HG03196 (cell line): ENCODE measurements at regions not wholly inside any gene's neighbourhood (a gene's known extent, or its start where the extent isn't known, plus 50 kb on each side); places are given as distances from the start of the nearest gene placed in this dataset.
A peak's percentile ranks its signal among the peaks of the same experiment; 100 is the strongest.

Source experiments
- ATAC-seq: cut with Tn5 transposase; IDR thresholded peaks from one replicate; pipeline ENCODE4 v1.9.1; 2021; ENCODE audit not compliant: unreplicated experiment

GRCh38 chr13:52975969-52976368 lies 52.6 kb upstream of the OLFM4 start:
- ATAC-seq, result no peak

- no peak for ATAC-seq
Measured at GRCh38 chr13:52975161-52975560, 53.5 kb upstream of the OLFM4 start.

GRCh38 chr13:52974711-52975110 lies 53.9 kb upstream of the OLFM4 start:
- ATAC-seq, result no peak

- ATAC-seq, result no peak
Measured at GRCh38 chr13:52969373-52969772, 59.2 kb upstream of the OLFM4 start.

GRCh38 chr13:52968074-52968700 lies 60.4 kb upstream of the OLFM4 start:
- peak; percentile 89 for ATAC-seq

GRCh38 chr13:52961987-52962386 lies 66.6 kb upstream of the OLFM4 start:
- no peak for ATAC-seq

- no peak for ATAC-seq
Measured at GRCh38 chr13:52961256-52961910, 67.2 kb upstream of the OLFM4 start.

- no peak for ATAC-seq
Measured at GRCh38 chr13:52955472-52955874, 73.1 kb upstream of the OLFM4 start.

GRCh38 chr13:52954838-52955237 lies 73.8 kb upstream of the OLFM4 start:
- no peak for ATAC-seq

GRCh38 chr13:52950436-52950956 lies 78.1 kb upstream of the OLFM4 start:
- no peak for ATAC-seq

GRCh38 chr13:52949742-52950141 lies 78.9 kb upstream of the OLFM4 start:
- ATAC-seq, result no peak

GRCh38 chr13:52949044-52949443 lies 79.6 kb upstream of the OLFM4 start:
- no peak for ATAC-seq

- ATAC-seq, result no peak
Measured at GRCh38 chr13:52947921-52948373, 80.7 kb upstream of the OLFM4 start.

GRCh38 chr13:52945348-52945747 lies 83.3 kb upstream of the OLFM4 start:
- ATAC-seq, result no peak

GRCh38 chr13:52944697-52945096 lies 83.9 kb upstream of the OLFM4 start:
- ATAC-seq, result no peak

- no peak for ATAC-seq
Measured at GRCh38 chr13:52938065-52938464, 89.6 kb upstream of the PCDH8 start.

- ATAC-seq, result no peak
Measured at GRCh38 chr13:52936806-52937205, 88.4 kb upstream of the PCDH8 start.

- no peak for ATAC-seq
Measured at GRCh38 chr13:52934258-52934657, 85.8 kb upstream of the PCDH8 start.

- no peak for ATAC-seq
Measured at GRCh38 chr13:52933547-52934210, 85.2 kb upstream of the PCDH8 start.

GRCh38 chr13:52933099-52933498 lies 84.7 kb upstream of the PCDH8 start:
- ATAC-seq, result no peak

GRCh38 chr13:52932649-52933048 lies 84.2 kb upstream of the PCDH8 start:
- ATAC-seq, result no peak
